ENCODE measurements at regions not wholly inside any gene's neighbourhood (a gene's known extent, or its start where the extent isn't known, plus 50 kb on each side); places are given as distances from the start of the nearest gene placed in this dataset.

DNA sequence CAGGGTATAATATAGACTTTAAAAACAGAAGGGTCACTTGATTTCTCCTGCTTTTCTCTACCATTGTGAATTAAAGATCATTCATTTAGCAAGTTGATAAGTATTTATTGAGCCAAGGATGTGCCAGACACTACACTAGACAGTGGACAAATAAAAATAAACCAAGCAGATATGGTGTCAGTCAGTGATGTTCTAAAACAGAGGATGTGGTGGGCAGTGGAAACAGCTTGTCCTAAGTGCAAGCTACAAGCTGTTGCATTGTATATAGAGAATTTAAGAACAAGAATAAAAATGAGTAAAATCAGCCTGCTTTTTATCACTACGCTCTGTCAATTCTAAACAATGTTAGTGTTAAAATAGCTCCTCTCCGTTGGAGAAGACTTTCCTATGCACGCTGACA is 637.3 kb upstream of the GRM7 start:
- TF ChIP-seq, protein P1, sequence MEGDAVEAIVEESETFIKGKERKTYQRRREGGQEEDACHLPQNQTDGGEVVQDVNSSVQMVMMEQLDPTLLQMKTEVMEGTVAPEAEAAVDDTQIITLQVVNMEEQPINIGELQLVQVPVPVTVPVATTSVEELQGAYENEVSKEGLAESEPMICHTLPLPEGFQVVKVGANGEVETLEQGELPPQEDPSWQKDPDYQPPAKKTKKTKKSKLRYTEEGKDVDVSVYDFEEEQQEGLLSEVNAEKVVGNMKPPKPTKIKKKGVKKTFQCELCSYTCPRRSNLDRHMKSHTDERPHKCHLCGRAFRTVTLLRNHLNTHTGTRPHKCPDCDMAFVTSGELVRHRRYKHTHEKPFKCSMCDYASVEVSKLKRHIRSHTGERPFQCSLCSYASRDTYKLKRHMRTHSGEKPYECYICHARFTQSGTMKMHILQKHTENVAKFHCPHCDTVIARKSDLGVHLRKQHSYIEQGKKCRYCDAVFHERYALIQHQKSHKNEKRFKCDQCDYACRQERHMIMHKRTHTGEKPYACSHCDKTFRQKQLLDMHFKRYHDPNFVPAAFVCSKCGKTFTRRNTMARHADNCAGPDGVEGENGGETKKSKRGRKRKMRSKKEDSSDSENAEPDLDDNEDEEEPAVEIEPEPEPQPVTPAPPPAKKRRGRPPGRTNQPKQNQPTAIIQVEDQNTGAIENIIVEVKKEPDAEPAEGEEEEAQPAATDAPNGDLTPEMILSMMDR (IDR thresholded peaks at IDR 0.05): no peak
- no peak for TF ChIP-seq POLR2A (IDR thresholded peaks at IDR 0.05)
- no peak for TF ChIP-seq EP300 (IDR thresholded peaks at IDR 0.05)
- no peak for TF ChIP-seq POLR2AphosphoS5 (IDR thresholded peaks at IDR 0.05)
